ENCODE measurements at regions not wholly inside any gene's neighbourhood (a gene's known extent, or its start where the extent isn't known, plus 50 kb on each side); places are given as distances from the start of the nearest gene placed in this dataset.

DNA sequence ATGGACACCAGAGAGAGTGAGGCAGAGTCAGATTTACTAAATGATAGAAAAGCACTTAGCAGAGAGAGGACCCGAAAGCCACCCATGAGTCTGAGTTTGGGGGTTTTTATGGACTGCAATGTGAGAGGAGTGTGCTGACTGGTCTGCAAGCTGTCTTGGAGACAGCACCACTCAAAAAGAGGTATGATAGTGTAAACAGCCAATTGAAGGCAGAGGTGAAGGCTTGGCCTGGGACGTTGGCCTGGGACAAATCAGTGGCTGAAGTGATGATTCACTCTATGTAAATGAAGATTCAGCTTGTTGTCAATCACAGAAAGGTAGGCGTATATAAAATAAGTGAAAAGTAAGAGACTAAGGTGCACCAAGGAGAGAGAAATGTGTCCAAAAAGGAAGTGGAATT lies 217.6 kb upstream of the ZFP42 start:
- peaks cover 6% of the 10 kb centered on the region; the same call in 1 of the 2 replicates for H3K4me1 Mint-ChIP-seq (ENCODE audit: low read depth)
- H3K36me3 Mint-ChIP-seq (ENCODE audit: low read depth) = peaks cover 6% of the 10 kb centered on the region; the same call in 1 of the 2 replicates
- H3K9me3 Mint-ChIP-seq = peaks cover 6% of the 10 kb centered on the region; the same call in 1 of the 2 replicates
- no peak overlapping the region for H3K27ac Mint-ChIP-seq
- peaks cover 9% of the 10 kb centered on the region for H3K27me3 Mint-ChIP-seq (ENCODE audit: insufficient read depth)
- DNase-seq = no peak
- TF ChIP-seq, protein P1, sequence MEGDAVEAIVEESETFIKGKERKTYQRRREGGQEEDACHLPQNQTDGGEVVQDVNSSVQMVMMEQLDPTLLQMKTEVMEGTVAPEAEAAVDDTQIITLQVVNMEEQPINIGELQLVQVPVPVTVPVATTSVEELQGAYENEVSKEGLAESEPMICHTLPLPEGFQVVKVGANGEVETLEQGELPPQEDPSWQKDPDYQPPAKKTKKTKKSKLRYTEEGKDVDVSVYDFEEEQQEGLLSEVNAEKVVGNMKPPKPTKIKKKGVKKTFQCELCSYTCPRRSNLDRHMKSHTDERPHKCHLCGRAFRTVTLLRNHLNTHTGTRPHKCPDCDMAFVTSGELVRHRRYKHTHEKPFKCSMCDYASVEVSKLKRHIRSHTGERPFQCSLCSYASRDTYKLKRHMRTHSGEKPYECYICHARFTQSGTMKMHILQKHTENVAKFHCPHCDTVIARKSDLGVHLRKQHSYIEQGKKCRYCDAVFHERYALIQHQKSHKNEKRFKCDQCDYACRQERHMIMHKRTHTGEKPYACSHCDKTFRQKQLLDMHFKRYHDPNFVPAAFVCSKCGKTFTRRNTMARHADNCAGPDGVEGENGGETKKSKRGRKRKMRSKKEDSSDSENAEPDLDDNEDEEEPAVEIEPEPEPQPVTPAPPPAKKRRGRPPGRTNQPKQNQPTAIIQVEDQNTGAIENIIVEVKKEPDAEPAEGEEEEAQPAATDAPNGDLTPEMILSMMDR (IDR thresholded peaks at IDR 0.05) = no peak
- no peak overlapping the region for H3K4me3 Mint-ChIP-seq

DNA sequence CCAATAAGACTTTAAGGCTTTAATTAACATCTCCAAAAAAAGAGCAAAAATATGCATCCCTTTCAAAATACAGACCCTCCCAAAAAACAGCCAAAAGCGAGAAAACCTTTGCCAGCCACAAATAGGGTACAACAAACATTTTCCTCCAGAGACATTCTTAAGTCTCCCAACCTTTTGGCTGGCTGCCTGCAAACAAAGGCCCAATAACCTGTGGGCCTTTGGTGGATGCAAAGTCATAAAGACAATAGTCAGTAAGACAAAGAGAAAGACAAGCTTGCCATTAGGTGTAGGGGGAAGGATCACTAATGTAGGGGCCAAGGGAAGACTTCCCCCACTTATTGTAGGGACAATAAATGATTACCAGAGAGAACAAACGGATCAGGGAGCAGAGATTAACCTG lies 215.5 kb upstream of the ZFP42 start:
- TF ChIP-seq, protein P1 (IDR thresholded peaks at IDR 0.05) = no peak
- Mint-ChIP-seq H3K27me3 (ENCODE audit: insufficient read depth) (peaks cover 9% of the 10 kb centered on the region), H3K4me3 (no peak overlapping the region), H3K4me1 (ENCODE audit: low read depth) (no peaks in the 10 kb centered on the region), H3K27ac (no peak overlapping the region), H3K9me3 (peaks cover 6% of the 10 kb centered on the region; the same call in 1 of the 2 replicates), H3K36me3 (ENCODE audit: low read depth) (peaks cover 6% of the 10 kb centered on the region; the same call in 1 of the 2 replicates)
- DNase-seq = no peak

DNA sequence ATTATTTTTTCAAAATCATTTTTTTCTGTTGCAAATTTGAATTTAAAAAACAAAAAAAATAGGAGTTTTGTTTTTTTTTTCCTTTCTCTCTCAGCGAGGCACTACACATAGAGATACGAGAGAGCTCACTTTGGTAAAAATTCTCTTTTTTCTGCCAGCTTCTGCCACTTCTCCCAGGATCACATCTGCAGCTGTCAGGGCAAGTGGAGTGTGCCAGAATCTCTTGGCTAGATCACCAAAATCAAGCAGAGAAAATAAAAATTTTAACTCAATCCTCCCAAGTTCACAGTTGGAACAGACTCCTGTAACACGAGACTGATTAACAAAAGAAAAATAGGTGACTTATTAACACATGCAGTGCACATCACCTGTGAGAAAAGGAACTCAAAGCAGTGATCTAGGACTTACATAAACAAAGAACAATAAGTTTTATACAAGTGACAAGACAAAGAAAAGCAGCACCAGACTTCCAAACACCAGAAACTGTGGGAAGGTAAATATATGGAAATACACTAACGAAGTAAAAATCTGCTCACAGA lies 213.2 kb upstream of the ZFP42 start:
- Mint-ChIP-seq H3K4me3 (no peak overlapping the region), H3K4me1 (ENCODE audit: low read depth) (no peaks in the 10 kb centered on the region), H3K27me3 (ENCODE audit: insufficient read depth) (peaks cover 9% of the 10 kb centered on the region), H3K9me3 (peaks cover 6% of the 10 kb centered on the region; the same call in 1 of the 2 replicates), H3K27ac (no peak overlapping the region), H3K36me3 (ENCODE audit: low read depth) (peaks cover 6% of the 10 kb centered on the region; the same call in 1 of the 2 replicates)
- no peak for DNase-seq
- TF ChIP-seq, protein P1 (IDR thresholded peaks at IDR 0.05) = no peak

DNA sequence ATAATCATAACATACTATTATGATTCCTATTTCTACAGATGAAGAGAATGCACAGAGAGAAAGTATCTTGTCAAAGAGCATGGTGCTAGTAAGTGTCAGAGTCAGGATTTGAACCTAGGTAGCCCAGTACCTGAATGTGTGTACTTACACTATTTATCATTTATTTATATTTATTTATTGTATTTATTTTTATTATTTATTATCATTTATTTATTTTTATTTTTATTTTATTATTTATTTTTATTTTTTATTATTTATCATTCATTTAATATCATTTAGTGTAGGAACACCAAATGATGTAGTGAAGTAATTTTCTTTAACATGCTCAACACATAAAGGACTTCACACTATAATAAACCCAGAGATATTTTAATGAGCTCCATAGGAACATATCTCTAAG lies 209.4 kb upstream of the ZFP42 start:
- Mint-ChIP-seq H3K9me3 (no peaks in the 10 kb centered on the region), H3K36me3 (ENCODE audit: low read depth) (no peaks in the 10 kb centered on the region), H3K27ac (no peak overlapping the region), H3K4me1 (ENCODE audit: low read depth) (no peaks in the 10 kb centered on the region), H3K4me3 (no peak overlapping the region), H3K27me3 (ENCODE audit: insufficient read depth) (peaks cover 2% of the 10 kb centered on the region)
- no peak for DNase-seq
- TF ChIP-seq, protein P1 (IDR thresholded peaks at IDR 0.05) = no peak

DNA sequence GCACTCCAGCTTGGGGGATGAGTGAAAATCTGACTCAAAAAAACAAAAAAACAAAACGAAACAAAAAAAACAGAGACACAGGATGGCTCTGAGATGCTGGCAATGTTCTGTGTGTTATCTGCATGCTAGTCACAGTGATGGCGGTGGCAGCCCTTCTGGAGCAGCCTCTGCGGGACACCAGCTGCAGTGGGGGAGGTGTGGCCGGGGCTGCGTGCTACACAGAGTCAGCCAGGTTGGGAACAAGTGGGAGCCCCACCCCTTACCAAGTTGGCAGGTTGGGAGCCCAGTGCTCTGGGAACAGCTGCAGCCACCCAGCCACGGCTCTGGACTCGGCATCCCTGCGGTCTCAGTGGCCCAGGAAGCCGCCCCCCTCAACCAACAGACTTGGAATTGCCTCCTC lies 206.5 kb upstream of the ZFP42 start:
- H3K4me1 Mint-ChIP-seq (ENCODE audit: low read depth) = no peaks in the 10 kb centered on the region
- H3K27ac Mint-ChIP-seq = no peak overlapping the region
- H3K4me3 Mint-ChIP-seq = no peak overlapping the region
- DNase-seq = no peak
- H3K9me3 Mint-ChIP-seq = no peaks in the 10 kb centered on the region
- H3K27me3 Mint-ChIP-seq (ENCODE audit: insufficient read depth) = no peaks in the 10 kb centered on the region; the same call in 1 of the 2 replicates
- TF ChIP-seq, protein P1 (IDR thresholded peaks at IDR 0.05) = no peak
- H3K36me3 Mint-ChIP-seq (ENCODE audit: low read depth) = no peaks in the 10 kb centered on the region

All from HFFc6 (cell line).